Breast epithelium (tissue), 3 donors: ENCODE measurements at regions not wholly inside any gene's neighbourhood (a gene's known extent, or its start where the extent isn't known, plus 50 kb on each side); places are given as distances from the start of the nearest gene placed in this dataset.

ENCODE experiments used
- CTCF ChIP-seq, 3 donors: fragments of 450-650 bp; IDR thresholded peaks; one replicate each; pipeline ENCODE4 v1.5.1; 2016 to 2017; ENCODE audit warnings: antibody characterized with exemption in 3 of 3, mild to moderate bottlenecking in 3 of 3, moderate library complexity in 3 of 3
- POLR2A ChIP-seq: fragments of 450-650 bp; IDR thresholded peaks from one replicate; pipeline ENCODE4 v1.6.1; 2016; ENCODE audit warnings: antibody characterized with exemption, mild to moderate bottlenecking, moderate library complexity
- POLR2AphosphoS5 ChIP-seq, 3 donors: sonication (generic); formaldehyde crosslinking; IDR thresholded peaks; one replicate each; pipeline ENCODE4 v1.6.1; 2017; ENCODE audit warnings: antibody characterized with exemption in 3 of 3

GRCh38 chr9:16138561-16139491, 586.0 kb downstream of the CCDC171 start:
- TF ChIP-seq POLR2AphosphoS5 (IDR thresholded peaks at IDR 0.05) (no peak), CTCF (IDR thresholded peaks at IDR 0.05) (no peak), POLR2A (no peak)
